RWPE2 (cell line): ENCODE measurements at regions not wholly inside any gene's neighbourhood (a gene's known extent, or its start where the extent isn't known, plus 50 kb on each side); places are given as distances from the start of the nearest gene placed in this dataset.

Experiments used
- ATAC-seq: fragments of 200-7000 bp; cut with Tn5 transposase; 3 replicates; pipeline ENCODE4 v1.9.1; 2021; ENCODE audit warnings: low read depth
- DNase-seq: peaks from one replicate; pipeline ENCODE4 v3.0.0-alpha.2; 2020; ENCODE audit warnings: low spot score
- H3K27ac ChIP-seq: fragments of 450-650 bp; 2 replicates; pipeline ENCODE4 v1.5.1; 2017; ENCODE audit warnings: mild to moderate bottlenecking; ENCODE audit not compliant: poor library complexity, severe bottlenecking
- H3K27me3 ChIP-seq: fragments of 250-450 bp; sonication (Bioruptor Pico); 2 replicates; pipeline ENCODE4 v1.5.1; 2021; ENCODE audit warnings: mild to moderate bottlenecking, moderate library complexity; ENCODE audit not compliant: insufficient read depth, poor library complexity, severe bottlenecking
- H3K36me3 ChIP-seq: fragments of 250-450 bp; sonication (Bioruptor Pico); 2 replicates; pipeline ENCODE4 v1.5.1; 2020; ENCODE audit warnings: low read depth, mild to moderate bottlenecking, moderate library complexity
- H3K4me1 ChIP-seq: fragments of 250-450 bp; sonication (Bioruptor Pico); 2 replicates; pipeline ENCODE4 v1.5.1; 2021; ENCODE audit warnings: mild to moderate bottlenecking, moderate library complexity; ENCODE audit not compliant: insufficient read depth, poor library complexity, severe bottlenecking
- H3K4me3 ChIP-seq: fragments of 250-450 bp; sonication (Bioruptor Pico); 2 replicates; pipeline ENCODE4 v1.5.1; 2021; ENCODE audit warnings: mild to moderate bottlenecking, moderate library complexity; ENCODE audit not compliant: severe bottlenecking
- H3K9me3 ChIP-seq: fragments of 250-450 bp; sonication (Bioruptor Pico); 2 replicates; pipeline ENCODE4 v1.5.1; 2021; ENCODE audit warnings: mild to moderate bottlenecking, moderate library complexity; ENCODE audit not compliant: severe bottlenecking
- TF ChIP-seq, protein P1 (sequence below): fragments of 450-650 bp; IDR thresholded peaks from one replicate; pipeline ENCODE4 v1.5.1; 2017; ENCODE audit warnings: mild to moderate bottlenecking, moderate library complexity; ENCODE audit not compliant: poor library complexity, severe bottlenecking

DNA sequence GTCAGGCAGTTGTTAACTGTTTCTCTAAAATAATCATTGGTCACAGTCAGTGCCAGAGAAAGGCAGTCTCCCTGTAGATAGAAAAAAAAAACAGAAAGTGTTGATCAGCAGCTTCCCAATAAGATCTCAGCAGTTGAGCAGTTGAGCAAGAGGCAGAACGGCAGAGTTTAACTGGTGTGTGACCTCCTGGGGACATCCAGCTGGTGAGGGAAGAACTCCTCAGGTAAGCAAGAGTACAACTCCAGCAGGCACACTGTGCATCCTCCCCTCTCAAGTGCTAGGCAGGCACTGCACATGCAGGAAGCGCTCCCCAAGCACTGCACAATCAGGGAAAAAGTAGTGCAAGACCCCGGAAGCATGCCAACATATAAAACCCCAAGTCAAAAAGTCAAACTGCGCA lies 1287.2 kb downstream of the NSUN3 start:
- Histone ChIP-seq H3K27me3 (no peaks in the 10 kb centered on the region), H3K4me3 (no peak overlapping the region), H3K36me3 (no peaks in the 10 kb centered on the region), H3K27ac (no peak overlapping the region), H3K4me1 (no peaks in the 10 kb centered on the region), H3K9me3 (no peaks in the 10 kb centered on the region)
- DNase-seq = no peak
- TF ChIP-seq, protein P1, sequence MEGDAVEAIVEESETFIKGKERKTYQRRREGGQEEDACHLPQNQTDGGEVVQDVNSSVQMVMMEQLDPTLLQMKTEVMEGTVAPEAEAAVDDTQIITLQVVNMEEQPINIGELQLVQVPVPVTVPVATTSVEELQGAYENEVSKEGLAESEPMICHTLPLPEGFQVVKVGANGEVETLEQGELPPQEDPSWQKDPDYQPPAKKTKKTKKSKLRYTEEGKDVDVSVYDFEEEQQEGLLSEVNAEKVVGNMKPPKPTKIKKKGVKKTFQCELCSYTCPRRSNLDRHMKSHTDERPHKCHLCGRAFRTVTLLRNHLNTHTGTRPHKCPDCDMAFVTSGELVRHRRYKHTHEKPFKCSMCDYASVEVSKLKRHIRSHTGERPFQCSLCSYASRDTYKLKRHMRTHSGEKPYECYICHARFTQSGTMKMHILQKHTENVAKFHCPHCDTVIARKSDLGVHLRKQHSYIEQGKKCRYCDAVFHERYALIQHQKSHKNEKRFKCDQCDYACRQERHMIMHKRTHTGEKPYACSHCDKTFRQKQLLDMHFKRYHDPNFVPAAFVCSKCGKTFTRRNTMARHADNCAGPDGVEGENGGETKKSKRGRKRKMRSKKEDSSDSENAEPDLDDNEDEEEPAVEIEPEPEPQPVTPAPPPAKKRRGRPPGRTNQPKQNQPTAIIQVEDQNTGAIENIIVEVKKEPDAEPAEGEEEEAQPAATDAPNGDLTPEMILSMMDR = no peak
- no peak for ATAC-seq

DNA sequence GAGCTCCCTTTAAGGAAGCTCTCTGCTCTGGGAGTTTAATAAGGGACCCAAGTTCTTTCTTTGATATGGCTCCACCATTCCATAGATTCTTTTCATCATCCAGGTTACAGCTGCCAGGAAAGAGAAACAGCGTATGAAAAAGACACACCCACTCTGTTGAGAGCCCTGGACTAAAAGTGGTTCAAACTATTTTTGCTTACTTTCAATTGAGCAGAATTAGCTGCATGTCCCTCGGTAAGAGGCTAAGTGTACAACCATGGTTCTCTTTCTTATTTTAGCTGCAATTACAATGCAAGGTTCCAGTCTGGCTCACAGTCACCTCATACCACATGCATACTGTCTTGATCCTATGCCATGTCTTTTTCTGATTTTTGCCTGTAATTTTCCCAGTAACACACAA lies 1288.3 kb downstream of the NSUN3 start:
- TF ChIP-seq, protein P1 = no peak
- Histone ChIP-seq H3K36me3 (no peaks in the 10 kb centered on the region), H3K9me3 (no peaks in the 10 kb centered on the region), H3K27me3 (no peaks in the 10 kb centered on the region), H3K4me1 (no peaks in the 10 kb centered on the region), H3K27ac (no peak overlapping the region), H3K4me3 (no peak overlapping the region)
- DNase-seq = no peak
- ATAC-seq = no peak

DNA sequence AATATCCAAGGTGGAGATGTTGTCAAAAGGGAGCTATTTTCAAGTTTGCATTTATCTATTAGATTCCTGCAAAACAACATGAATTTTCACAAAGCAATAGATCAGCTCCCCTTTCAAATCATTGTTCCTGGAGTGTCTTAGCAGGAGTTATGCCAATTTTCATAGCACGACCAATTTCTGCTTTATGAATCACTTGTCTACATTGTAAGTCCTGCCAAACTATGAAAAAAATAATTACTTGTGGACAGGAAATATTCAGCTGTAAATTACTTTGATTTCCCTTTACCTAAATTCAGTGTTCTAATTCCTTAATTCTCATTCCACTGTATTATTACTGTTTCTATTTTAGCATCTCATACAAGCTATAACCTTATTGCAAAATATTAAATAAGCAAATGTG lies 1289.6 kb downstream of the NSUN3 start:
- no peaks in the 10 kb centered on the region for H3K9me3 ChIP-seq
- no peak overlapping the region for H3K4me3 ChIP-seq
- ATAC-seq (no peak), DNase-seq (no peak)
- H3K4me1 ChIP-seq = no peaks in the 10 kb centered on the region
- no peaks in the 10 kb centered on the region for H3K36me3 ChIP-seq
- no peaks in the 10 kb centered on the region for H3K27me3 ChIP-seq
- H3K27ac ChIP-seq = no peak overlapping the region
- TF ChIP-seq, protein P1 = no peak

DNA sequence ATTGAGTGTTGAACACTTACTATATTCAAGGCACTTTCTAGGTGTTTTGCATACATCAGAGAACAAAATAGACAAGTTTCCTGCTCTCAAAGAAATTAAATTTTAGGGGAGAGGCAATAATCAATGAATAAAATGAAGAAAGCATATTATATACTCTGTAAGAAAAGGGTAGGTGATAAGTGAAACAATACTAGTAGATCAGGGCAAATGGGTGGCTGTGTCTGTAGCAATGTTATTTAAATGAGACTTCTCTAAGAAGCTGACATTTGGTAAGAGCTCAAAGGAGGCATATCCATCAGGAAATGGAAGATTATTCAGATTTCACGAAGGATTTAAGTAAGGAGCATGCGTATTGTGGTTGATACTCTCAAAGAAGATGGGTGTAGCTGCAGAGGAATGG lies 1291.6 kb downstream of the NSUN3 start:
- no peaks in the 10 kb centered on the region for H3K9me3 ChIP-seq
- H3K4me3 ChIP-seq = no peak overlapping the region
- TF ChIP-seq, protein P1 = no peak
- H3K4me1 ChIP-seq = no peaks in the 10 kb centered on the region
- H3K36me3 ChIP-seq = no peaks in the 10 kb centered on the region
- no peak for DNase-seq
- no peak for ATAC-seq
- no peaks in the 10 kb centered on the region for H3K27me3 ChIP-seq
- no peak overlapping the region for H3K27ac ChIP-seq

DNA sequence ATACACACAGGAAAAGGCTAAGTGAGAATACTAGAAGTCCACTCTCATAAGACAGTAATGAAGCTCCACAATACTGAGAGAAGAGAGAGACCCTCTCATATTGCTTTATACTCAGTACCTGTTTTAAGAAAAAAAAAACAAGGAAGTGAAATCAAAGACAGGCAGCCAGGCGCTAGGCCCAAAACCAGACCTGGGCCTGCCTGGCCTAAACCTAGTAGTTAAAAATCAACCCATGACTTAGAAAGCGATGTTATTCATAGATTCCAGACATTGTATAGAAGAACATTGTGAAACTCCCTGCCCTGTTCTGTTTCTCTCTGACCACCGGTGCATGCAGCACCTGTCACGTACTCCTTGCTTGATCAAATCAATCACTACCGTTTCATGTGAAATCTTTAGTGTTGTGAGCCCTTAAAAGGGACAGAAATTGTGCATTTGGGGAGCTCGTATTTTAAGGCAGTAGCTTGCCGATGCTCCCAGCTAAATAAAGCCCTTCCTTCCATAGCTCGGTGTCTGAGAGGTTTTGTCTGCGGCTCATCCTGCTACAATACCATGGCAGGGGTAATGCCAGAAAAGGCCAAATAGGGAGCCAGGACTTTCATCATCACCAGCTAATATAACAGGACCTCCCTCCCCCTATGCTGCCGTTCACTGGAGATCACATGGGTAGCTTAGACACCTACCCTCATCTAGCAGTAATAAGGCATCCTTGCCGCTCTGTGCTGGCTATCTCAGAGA lies 1294.1 kb downstream of the NSUN3 start:
- H3K27me3 ChIP-seq = no peaks in the 10 kb centered on the region
- TF ChIP-seq, protein P1 = no peak
- no peaks in the 10 kb centered on the region for H3K9me3 ChIP-seq
- H3K4me3 ChIP-seq = no peak overlapping the region
- H3K4me1 ChIP-seq = no peaks in the 10 kb centered on the region
- H3K27ac ChIP-seq = no peak overlapping the region
- no peak for DNase-seq
- ATAC-seq = no peak
- H3K36me3 ChIP-seq = no peaks in the 10 kb centered on the region
